ENCODE measurements at regions not wholly inside any gene's neighbourhood (a gene's known extent, or its start where the extent isn't known, plus 50 kb on each side); places are given as distances from the start of the nearest gene placed in this dataset.

GRCh38 chr1:93815366-93816110 lies 63.5 kb downstream of the DNTTIP2 start:
- no peak for DNase-seq

- DNase-seq: no peak
Measured at GRCh38 chr1:93814795-93815340, 64.1 kb downstream of the DNTTIP2 start.

- peak; percentile 59 to 66 for DNase-seq
Measured at GRCh38 chr1:93814059-93814794, 64.8 kb downstream of the DNTTIP2 start.

GRCh38 chr1:93813076-93813475 lies 65.9 kb downstream of the DNTTIP2 start:
- DNase-seq: no peak

- no peak for DNase-seq
Measured at GRCh38 chr1:93811326-93812065, 67.5 kb downstream of the DNTTIP2 start.

- DNase-seq: no peak
Measured at GRCh38 chr1:93810316-93810715, 68.7 kb downstream of the DNTTIP2 start.

GRCh38 chr1:93808871-93809270 lies 70.1 kb downstream of the DNTTIP2 start:
- DNase-seq: no peak

- no peak for DNase-seq
Measured at GRCh38 chr1:93807311-93807930, 71.6 kb downstream of the DNTTIP2 start.

GRCh38 chr1:93805027-93805610 lies 73.9 kb downstream of the DNTTIP2 start:
- DNase-seq: no peak

GRCh38 chr1:93804412-93804811 lies 74.6 kb downstream of the DNTTIP2 start:
- no peak for DNase-seq

GRCh38 chr1:93801471-93801870 lies 77.5 kb downstream of the DNTTIP2 start:
- no peak for DNase-seq

GRCh38 chr1:93800856-93801255 lies 78.2 kb downstream of the DNTTIP2 start:
- DNase-seq: no peak

- no peak for DNase-seq
Measured at GRCh38 chr1:93798291-93798690, 80.7 kb downstream of the DNTTIP2 start.

- DNase-seq: no peak
Measured at GRCh38 chr1:93784538-93784937, 94.5 kb downstream of the DNTTIP2 start.

- no peak for DNase-seq
Measured at GRCh38 chr1:93783876-93784275, 95.1 kb downstream of the DNTTIP2 start.

GRCh38 chr1:93779540-93780165 lies 98.0 kb upstream of the BCAR3 start:
- DNase-seq: no peak

- no peak for DNase-seq
Measured at GRCh38 chr1:93778457-93778856, 96.8 kb upstream of the BCAR3 start.

- DNase-seq: no peak
Measured at GRCh38 chr1:93777255-93777654, 95.6 kb upstream of the BCAR3 start.

GRCh38 chr1:93776728-93777127 lies 95.1 kb upstream of the BCAR3 start:
- no peak for DNase-seq

- DNase-seq: peak in 1 of 2 experiments; percentile 25
Measured at GRCh38 chr1:93775224-93775623, 93.6 kb upstream of the BCAR3 start.

- DNase-seq: no peak
Measured at GRCh38 chr1:93774707-93775106, 93.1 kb upstream of the BCAR3 start.

All from SHP77 (cell line).